ELF-1 (cell line): ENCODE measurements at regions not wholly inside any gene's neighbourhood (a gene's known extent, or its start where the extent isn't known, plus 50 kb on each side); places are given as distances from the start of the nearest gene placed in this dataset.

Experiments
- DNase-seq: peaks from one replicate; pipeline ENCODE4 v3.0.0-alpha.2; 2016; ENCODE audit warnings: low read depth, low spot score

- no peak for DNase-seq
Measured at GRCh38 chr2:180075870-180076269, 68.8 kb upstream of the CWC22 start.

- DNase-seq = no peak
Measured at GRCh38 chr2:180071797-180072196, 64.7 kb upstream of the CWC22 start.

GRCh38 chr2:180063494-180064092, 56.5 kb upstream of the CWC22 start:
- DNase-seq = no peak

- no peak for DNase-seq
Measured at GRCh38 chr2:180062178-180062577, 55.1 kb upstream of the CWC22 start.

- DNase-seq = no peak
Measured at GRCh38 chr2:180061546-180061945, 54.4 kb upstream of the CWC22 start.

GRCh38 chr2:180061085-180061484, 54.0 kb upstream of the CWC22 start:
- no peak for DNase-seq

- DNase-seq = no peak
Measured at GRCh38 chr2:180058993-180059392, 51.9 kb upstream of the CWC22 start.

- no peak for DNase-seq
Measured at GRCh38 chr2:180057706-180058412, 50.8 kb upstream of the CWC22 start.
